Inferior parietal cortex (tissue), 1 donor: ENCODE measurements at regions not wholly inside any gene's neighbourhood (a gene's known extent, or its start where the extent isn't known, plus 50 kb on each side); places are given as distances from the start of the nearest gene placed in this dataset.
"Not testable (repeated sequence)": the region's sequence is repeated elsewhere in the genome, so short reads cannot be mapped to it uniquely, and the experiment has no call there.

Experiments used
- DNase-seq: peaks from one replicate; pipeline ENCODE4 v3.0.0-alpha.2; 2016; ENCODE audit errors: extremely low spot score

- DNase-seq: no peak
Measured at GRCh38 chr7:12827920-12828319, 140.5 kb downstream of the ARL4A start.

GRCh38 chr7:12831024-12831423, 143.6 kb downstream of the ARL4A start:
- DNase-seq: no peak

- no peak for DNase-seq
Measured at GRCh38 chr7:12833829-12834228, 146.4 kb downstream of the ARL4A start.

DNA sequence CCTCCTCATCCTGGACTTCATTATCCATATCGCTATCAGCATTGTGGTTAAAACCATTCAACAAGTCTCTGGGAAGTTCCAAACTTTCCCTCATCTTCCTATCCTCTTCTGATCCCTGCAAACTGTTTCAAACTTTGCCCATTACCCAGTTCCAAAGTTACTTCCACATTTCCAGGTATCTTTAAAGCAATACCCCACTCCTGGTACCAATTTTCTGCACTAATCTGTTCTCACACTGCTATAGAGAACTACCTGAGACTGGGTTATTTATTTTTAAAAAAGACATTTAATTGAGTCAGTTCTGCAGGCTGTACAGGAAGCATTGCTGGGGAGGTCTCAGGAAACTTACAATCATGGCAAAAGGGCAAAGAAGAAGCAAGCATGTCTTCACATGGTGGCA, 147.3 kb downstream of the ARL4A start:
- no peak for DNase-seq

GRCh38 chr7:12839508-12840153, 152.2 kb downstream of the ARL4A start:
- DNase-seq: no peak

GRCh38 chr7:12844732-12845131, 157.3 kb downstream of the ARL4A start:
- DNase-seq: not testable (repeated sequence)

DNA sequence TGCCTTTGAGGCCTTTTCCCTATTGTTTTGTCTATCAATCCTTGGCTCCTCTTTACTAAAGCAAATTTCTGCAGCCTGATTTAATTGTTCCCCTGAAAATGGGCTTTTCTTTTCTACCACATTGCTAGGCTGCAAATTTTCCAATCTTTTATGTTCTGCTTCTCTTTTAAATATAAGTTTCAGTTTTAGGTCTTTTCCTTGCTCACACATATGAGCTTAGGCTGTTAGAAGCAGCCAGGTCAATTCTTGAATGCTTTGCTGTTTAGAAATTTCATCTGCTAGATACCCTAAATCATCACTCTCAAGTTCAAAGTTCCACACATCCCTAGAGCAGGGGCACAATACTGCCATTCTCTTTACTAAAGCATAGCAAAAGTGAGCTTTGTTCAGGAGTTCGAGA, 159.6 kb downstream of the ARL4A start:
- DNase-seq: no peak

DNA sequence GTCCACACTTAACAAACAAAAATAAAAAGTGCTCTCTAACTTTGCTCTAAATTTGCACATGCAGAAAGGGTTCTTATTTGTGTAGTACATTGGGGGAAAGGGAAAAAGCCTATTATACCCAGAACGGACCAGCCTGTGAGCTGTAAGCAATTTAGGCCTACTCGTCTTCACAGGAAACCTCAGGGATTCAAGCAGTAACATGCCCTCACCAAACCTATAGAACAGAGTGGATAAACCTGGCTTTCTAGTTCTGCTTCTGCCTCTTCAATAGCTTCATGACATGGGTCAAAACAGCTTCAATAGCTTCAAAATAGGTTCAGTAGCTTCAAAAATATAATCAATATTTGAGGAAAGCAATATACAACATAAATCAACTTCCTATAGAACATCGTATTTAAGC, 163.7 kb downstream of the ARL4A start:
- no peak for DNase-seq

DNA sequence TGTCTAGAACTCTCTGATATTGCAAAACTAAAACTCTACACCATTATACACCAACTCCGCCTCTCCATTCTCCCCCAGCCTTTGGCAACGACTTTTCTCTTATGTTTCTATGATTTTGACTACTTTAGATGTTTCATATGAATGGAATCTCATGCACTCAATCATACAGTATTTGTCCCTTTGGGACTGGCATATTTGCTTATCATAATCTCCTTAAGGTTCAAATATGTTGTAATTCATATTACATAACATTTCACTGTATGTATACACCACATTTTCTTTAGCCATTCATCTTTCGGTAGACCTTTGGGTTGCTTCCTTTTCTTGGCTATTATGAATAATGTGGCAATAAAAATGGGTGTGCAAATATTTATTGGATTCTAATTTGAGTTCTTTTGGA, 164.4 kb downstream of the ARL4A start:
- DNase-seq: no peak

DNA sequence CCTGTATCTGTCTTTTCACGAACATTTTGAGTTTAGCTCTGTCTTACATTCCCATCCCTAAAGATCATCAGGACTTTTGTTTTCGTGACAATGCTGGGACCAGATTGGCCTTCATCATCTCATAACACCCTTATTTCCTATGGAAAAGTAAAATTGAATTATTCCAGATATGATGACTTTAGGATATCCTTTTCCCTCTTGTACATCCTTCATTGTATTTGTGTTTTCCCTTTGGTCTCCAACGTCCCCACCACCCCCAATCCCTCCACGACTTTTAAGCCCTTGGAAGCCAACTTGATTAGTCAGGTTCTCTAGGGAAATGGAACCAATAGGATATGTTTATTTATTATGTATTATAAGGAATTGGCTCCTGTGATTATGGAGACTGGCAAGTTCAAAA, 167.6 kb downstream of the ARL4A start:
- DNase-seq: no peak

DNA sequence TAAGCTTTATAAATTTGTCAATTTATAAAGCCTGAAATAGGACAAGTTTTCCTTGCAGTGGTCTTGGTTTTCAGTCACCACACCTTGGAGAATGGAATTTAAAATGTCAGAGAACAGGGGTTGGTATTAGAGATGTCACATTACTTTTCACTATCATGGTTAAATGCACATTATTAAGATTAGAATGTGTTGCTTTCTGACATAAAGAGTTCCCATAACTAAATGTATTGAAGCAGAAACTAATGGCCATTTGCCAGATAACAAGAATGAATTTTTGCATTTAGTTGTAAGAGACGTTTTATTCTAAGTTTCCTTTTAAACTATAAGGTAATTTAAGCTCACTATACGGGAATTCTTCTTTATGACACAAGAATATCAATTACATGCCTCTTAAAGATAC, 172.3 kb downstream of the ARL4A start:
- DNase-seq: no peak

DNA sequence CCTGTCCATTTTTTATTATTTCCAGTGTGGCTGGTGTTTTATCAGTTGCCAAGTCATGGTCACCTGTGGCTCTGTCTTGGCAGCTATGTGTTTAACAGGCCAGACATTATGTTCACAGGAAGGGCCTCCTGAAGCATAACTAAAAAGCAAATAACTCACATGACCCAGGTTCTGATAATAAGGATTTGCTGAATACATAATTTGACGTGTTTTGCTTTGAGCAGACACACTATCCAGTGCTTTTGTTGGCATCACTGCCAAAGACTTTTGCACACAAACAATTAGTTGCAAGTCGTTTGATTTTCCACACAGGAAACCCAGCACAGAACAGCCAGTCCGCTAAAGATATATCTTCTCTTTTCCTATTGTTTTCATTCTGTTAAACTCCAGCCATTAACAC, 173.6 kb downstream of the ARL4A start:
- DNase-seq: no peak

GRCh38 chr7:12862146-12862545, 174.7 kb downstream of the ARL4A start:
- DNase-seq: no peak

DNA sequence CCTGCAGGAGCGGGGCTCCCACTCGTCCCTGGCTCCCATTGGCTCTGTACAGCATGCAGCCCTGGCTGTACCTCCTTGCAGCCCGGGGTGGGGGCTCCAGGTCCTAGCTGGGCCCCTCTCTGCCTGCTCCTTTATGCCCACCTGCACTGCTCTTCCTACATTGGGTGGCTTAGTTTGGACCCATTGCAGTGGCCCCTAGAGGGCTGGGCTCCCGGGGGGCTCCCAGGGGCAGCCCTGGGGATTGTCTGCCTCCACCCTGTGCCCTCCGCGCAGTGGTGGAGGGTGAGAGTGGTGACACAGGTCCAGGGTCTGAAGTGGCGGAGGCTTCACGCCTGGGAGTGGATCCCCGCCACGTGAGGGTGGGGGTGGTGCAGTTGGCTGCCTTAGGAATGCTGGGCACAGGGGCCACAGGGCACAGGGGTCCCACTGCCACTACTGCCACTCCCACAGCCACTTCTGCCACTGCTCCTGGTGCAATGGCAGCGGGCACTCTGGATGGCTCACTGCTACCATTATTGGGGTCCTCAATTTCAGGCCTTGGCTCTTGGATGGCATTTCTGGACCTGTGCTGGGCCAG, 177.1 kb downstream of the ARL4A start:
- DNase-seq: no peak

- DNase-seq: no peak
Measured at GRCh38 chr7:12865593-12865992, 178.2 kb downstream of the ARL4A start.

DNA sequence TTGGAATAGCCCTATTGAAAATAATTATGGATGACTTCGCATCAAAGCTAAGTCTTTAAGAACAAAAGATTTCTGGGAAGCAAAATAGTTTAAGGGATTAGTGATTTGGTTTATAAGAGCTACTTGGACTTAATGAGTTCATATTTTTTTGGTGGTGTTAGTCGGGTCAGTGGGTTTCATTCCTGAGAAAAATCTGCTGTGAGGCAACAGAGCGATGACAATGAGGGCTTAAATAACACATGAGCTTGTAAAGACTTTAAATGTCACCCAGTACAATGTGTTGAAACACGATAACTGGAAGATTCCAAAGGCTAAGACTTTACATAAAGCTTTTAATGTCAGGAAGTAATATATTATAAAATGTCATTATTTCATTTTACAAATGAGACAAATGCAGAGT, 178.8 kb downstream of the ARL4A start:
- DNase-seq: no peak

DNA sequence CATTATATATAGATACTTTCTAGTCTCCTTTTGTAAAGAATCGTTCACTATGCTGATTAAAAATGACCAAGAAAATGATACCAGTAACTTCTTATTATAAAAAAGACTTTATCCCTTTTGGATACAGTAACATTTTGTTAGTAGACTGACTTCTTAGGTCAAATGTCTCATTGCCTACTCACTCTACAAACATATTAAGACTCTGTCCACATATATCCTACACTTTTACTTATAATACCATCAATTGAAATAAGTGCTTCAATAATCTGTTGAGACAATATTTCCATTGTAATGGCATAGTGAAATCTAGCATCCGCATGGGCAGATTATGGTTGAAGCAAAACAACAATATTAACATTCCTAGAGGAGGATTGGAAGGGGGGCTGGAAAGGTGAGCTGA, 180.6 kb downstream of the ARL4A start:
- DNase-seq: no peak

DNA sequence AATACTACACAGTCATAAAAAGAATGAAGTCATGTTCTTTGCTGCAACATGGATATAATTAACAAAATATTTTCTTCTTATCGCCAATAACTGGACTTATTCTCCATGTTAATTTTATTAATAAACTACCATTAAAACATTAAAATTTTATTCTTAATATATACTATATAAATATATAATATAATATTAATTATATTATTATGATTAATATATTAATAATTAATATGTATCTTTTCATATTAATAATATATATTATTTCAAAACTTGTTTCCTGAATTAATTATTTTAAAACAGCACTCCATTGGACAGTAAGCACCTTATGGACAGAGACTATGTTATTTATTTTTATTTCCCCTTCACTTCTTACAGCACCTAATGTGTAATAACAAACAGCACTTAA, 182.8 kb downstream of the ARL4A start:
- DNase-seq: no peak

DNA sequence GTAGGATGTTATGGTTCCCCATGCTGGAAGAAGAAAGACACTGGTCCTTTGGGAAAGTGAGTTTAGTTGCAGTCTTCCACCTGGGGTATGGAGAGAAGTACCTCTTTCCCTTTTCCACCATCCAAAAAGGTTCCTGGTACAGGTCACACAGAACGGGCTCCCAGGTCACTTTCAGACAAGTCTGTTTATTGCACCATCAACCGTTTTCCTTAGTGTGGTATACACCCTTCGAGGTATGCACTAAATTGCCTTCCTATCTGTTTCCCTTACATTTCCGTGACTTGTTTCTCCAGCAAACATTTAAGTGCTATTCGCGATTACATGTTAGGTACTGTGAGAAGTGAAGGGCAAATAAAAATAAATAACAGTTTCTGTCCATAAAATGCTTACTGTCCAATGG, 185.1 kb downstream of the ARL4A start:
- DNase-seq: no peak

DNA sequence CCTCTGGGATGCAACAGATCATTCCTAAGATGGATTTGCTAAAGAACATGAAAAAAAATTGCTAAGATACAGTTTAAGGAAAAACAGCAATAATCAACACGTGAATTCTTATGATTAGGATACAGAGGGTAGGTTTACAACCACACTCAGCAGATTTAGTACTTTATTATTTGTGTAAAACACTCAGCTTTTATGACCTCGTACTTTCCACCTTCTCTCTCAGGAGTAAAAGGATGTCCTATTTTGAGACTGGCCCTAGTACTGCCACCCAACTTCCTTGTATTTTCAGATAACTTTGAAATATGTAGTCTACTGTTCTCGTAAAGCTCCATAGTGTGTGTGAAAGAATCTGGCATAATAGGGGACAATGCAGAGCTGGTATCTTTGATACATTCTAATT, 186.1 kb downstream of the ARL4A start:
- DNase-seq: no peak

- no peak for DNase-seq
Measured at GRCh38 chr7:12879139-12879538, 191.7 kb downstream of the ARL4A start.

- DNase-seq: no peak
Measured at GRCh38 chr7:12881712-12882111, 194.3 kb downstream of the ARL4A start.

GRCh38 chr7:12882710-12883109, 195.3 kb downstream of the ARL4A start:
- no peak for DNase-seq

DNA sequence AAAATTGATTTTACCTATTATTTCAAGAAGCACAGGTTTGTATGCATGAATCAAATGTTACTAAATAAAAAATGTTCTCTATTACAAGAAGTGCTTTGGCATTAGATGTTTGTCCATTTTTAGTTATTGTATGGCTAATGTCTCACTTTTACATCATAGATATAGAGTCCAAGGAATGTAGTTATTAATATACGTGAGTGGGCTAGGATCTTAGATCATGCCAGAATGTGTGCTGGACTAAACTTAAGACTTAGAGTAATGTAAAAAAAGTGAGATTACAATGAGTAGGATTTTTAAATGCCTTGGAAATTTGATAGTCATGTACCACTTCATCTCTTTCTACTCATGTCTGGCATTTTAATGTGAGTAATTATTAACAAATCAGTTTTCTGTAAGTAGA, 196.6 kb downstream of the ARL4A start:
- DNase-seq: peak; percentile 42
